Brain pericyte (primary cell): ENCODE measurements at regions not wholly inside any gene's neighbourhood (a gene's known extent, or its start where the extent isn't known, plus 50 kb on each side); places are given as distances from the start of the nearest gene placed in this dataset.
"Not testable (repeated sequence)": the region's sequence is repeated elsewhere in the genome, so short reads cannot be mapped to it uniquely, and the experiment has no call there.

Experiments
- DNase-seq: peaks from one replicate; pipeline ENCODE4 v3.0.0-alpha.2; 2012; ENCODE audit warnings: low read depth, low spot score

GRCh38 chr2:161052214-161052613 lies 108.0 kb upstream of the TANK start:
- no peak for DNase-seq

GRCh38 chr2:161055289-161055688 lies 104.9 kb upstream of the TANK start:
- no peak for DNase-seq

GRCh38 chr2:161059388-161059787 lies 100.8 kb upstream of the TANK start:
- no peak for DNase-seq

GRCh38 chr2:161061786-161062185 lies 98.4 kb upstream of the TANK start:
- DNase-seq = no peak

GRCh38 chr2:161063157-161063945 lies 96.9 kb upstream of the TANK start:
- peak; percentile 12 for DNase-seq

- no peak for DNase-seq
Measured at GRCh38 chr2:161063946-161064306, 96.3 kb upstream of the TANK start.

- no peak for DNase-seq
Measured at GRCh38 chr2:161067846-161068350, 92.3 kb upstream of the TANK start.

- DNase-seq = no peak
Measured at GRCh38 chr2:161068670-161069069, 91.6 kb upstream of the TANK start.

- DNase-seq = no peak
Measured at GRCh38 chr2:161070693-161071479, 89.3 kb upstream of the TANK start.

- not testable (repeated sequence) for DNase-seq
Measured at GRCh38 chr2:161072436-161072835, 87.8 kb upstream of the TANK start.

GRCh38 chr2:161075701-161076100 lies 84.5 kb upstream of the TANK start:
- no peak for DNase-seq

- DNase-seq = no peak
Measured at GRCh38 chr2:161076936-161077335, 83.3 kb upstream of the TANK start.

- no peak for DNase-seq
Measured at GRCh38 chr2:161077367-161078210, 82.6 kb upstream of the TANK start.

- no peak for DNase-seq
Measured at GRCh38 chr2:161078211-161078539, 82.1 kb upstream of the TANK start.

GRCh38 chr2:161085149-161085548 lies 75.1 kb upstream of the TANK start:
- no peak for DNase-seq

- DNase-seq = no peak
Measured at GRCh38 chr2:161088658-161089350, 71.4 kb upstream of the TANK start.

GRCh38 chr2:161090411-161090810 lies 69.8 kb upstream of the TANK start:
- no peak for DNase-seq

- no peak for DNase-seq
Measured at GRCh38 chr2:161095314-161095713, 64.9 kb upstream of the TANK start.

- no peak for DNase-seq
Measured at GRCh38 chr2:161096336-161096735, 63.9 kb upstream of the TANK start.

- no peak for DNase-seq
Measured at GRCh38 chr2:161097157-161097556, 63.1 kb upstream of the TANK start.

GRCh38 chr2:161100211-161100895 lies 59.9 kb upstream of the TANK start:
- no peak for DNase-seq
